ENCODE measurements at regions not wholly inside any gene's neighbourhood (a gene's known extent, or its start where the extent isn't known, plus 50 kb on each side); places are given as distances from the start of the nearest gene placed in this dataset.
"Not testable (repeated sequence)": the region's sequence is repeated elsewhere in the genome, so short reads cannot be mapped to it uniquely, and the experiment has no call there.

GRCh38 chr21:9010121-9010795 is 1511.1 kb upstream of the TPTE start:
- TF ChIP-seq CTCF (conservative IDR thresholded peaks at IDR 0.05 in 1 of 2, IDR thresholded peaks at IDR 0.05 in 1 of 2; ENCODE audit: low read depth in 1 of 2, low read length in 2 of 2); EZH2 (IDR thresholded peaks at IDR 0.05; ENCODE audit: low read length, missing control alignments): not testable (repeated sequence)
